GM18498 (cell line): ENCODE measurements at regions not wholly inside any gene's neighbourhood (a gene's known extent, or its start where the extent isn't known, plus 50 kb on each side); places are given as distances from the start of the nearest gene placed in this dataset.
"Not testable (repeated sequence)": the region's sequence is repeated elsewhere in the genome, so short reads cannot be mapped to it uniquely, and the experiment has no call there.

Experiments
- ATAC-seq: cut with Tn5 transposase; IDR thresholded peaks from one replicate; pipeline ENCODE4 v1.9.1; 2021; ENCODE audit warnings: mild to moderate bottlenecking, moderate library complexity; ENCODE audit not compliant: unreplicated experiment

DNA sequence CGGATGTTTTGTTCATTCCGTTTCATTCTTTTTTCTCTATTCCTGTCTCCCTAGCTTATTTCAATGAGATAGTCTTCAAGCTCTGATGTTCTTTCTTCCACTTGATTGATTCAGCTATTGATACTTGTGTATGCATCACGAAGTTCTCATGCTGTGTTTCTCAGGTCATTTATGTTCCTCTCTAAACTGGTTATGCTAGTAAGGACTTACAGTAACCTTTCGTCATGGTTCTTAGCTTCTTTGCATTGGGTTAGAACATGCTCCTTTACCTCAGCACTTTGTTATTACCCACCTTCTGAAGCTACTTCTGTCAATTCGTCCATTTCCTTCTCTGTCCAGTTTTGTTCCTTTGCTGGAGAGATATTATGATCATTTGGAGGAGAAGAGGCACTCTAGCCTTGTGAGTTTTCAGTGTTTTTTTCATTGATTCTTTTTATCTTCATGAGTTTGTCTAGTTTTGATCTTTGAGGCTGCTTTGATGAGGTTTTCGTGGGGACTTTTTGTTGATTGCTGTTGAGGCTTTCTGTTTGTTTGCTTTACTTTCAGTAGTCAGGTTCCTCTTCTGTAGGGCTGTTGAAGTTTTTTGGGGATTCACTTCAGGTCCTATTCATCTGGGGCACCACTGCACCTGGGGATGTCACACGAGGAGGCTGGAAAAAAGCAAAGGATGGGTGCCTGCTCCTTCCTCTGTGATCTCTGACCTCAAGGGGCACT, 496.9 kb upstream of the LRRC7 start:
- ATAC-seq: no peak

DNA sequence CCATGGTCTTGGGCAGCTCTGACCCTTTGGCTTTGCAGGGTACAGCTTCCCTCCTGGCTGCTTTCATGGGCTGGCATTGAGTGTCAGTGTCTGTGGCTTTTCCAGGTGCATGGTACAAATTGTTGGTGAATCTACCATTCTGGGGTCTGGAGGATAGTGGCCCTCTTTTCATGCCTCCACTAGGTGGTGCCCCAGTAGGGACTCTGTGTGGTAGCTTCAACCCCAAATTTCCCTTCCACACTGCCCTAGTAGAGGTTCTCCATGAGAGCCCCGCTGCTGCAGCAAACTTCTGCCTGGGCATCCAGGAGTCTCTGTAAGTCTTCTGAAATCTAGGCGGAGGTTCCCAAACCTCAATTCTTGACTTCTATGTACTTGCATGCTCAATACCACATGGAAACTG, 494.5 kb upstream of the LRRC7 start:
- no peak for ATAC-seq

DNA sequence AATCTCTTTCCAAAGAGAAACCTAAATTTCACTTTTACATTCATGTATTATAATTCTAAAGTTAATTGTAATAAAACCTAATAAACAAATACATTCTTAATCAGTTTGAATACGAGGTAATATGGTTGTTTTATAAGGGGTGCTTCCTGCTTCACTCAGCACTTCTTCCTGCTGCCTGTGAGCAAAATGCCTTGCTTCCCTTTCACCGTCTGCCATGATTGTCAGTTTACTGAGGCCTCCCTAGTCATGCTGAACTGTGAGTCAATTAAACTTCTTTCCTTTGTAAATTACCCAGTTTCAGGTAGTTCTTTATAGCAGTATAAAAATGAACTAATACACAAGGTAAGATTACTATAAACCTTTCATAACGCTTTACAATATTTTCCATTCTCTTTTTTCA, 491.1 kb upstream of the LRRC7 start:
- ATAC-seq: no peak

DNA sequence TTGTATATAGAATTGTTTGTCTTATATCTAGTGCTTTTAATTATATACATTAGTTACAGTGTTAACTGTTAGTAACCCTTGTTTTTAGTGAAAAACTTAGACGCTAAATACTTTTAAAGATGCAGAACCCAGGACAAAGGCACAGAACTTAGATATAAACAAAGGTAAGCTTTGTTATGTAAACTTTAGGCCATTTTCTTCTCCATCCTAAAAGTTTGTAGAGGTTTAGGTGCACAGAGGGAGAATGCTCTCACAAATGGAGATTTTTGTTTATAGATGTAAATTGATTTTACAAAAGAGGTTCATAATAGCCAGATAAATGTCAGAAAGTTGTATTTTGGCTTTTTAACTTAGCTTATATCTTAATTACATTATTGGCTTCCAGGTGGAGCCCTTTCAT, 490.5 kb upstream of the LRRC7 start:
- ATAC-seq: no peak

DNA sequence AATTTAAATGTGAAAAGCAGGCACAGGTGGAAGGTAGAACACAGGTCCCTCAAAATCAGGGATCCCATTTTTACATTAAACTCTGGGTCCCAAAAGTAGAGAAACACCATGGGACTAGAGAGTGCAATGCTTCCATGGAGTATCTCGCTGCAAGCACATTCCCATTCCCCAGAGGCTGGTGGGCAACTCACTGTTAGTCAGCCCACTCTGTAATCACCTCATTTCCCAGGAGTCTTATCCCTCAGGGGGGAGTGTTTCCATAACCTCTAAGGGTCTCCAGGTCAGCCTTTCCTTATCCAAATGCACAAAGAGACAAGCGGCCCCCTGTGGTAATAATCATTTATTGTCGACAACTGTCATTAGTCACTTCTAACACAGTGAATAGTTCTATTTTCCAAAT, 490.1 kb upstream of the LRRC7 start:
- no peak for ATAC-seq

DNA sequence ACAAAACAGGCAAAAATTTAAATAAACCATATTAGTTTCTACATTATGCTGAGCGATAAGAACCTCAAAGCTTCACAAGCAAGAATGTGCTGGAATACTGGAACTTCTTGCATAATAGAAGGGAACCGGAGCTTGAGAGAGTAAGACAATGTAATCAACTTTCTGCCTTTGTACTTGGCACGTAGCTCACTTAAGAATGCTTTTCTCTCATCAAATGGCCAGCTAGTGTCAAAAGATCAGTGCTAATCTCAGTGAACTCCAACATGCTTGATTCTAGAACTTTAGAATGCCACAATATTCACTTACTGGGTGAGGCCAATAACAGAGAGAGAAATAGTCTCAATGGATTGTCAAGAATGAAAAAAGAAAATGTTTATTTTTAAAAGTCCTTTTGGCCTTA, 486.1 kb upstream of the LRRC7 start:
- ATAC-seq: no peak

DNA sequence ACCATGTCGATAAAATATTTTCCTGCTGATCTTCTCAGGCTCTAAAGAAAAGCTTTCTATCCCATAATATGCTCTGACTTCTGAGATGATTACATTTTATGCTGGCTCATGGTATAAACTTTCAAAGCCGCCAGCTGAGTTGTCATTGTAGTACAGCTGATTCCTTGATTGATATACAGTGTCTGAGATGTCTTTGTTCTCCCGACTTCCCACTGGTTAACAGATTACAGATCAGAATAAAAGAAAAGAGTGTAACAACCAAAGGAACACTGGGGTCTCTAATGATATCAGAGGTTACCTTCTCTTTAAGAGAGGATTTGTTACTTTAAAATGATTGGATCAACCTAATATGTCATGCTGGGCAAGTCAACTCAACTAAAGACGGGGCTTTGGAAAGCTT, 485.4 kb upstream of the LRRC7 start:
- no peak for ATAC-seq

DNA sequence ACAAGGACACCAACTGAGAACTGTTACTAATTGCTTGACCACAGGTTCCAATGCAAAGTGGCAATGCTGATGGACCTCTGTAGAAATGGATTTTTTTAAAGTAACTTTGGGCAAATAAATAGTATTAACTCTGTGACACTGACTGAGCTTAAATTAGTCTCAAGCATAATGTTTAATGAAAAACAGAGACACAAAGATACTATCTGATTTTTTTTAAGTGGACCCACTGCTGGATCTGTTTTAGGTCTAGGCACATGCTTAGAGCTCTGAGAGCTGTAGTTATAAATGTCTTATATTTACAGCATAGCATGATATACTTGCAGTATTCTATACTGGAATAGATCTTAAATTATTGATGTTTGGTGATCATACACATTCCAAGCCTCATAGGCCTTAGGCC, 481.6 kb upstream of the LRRC7 start:
- no peak for ATAC-seq

DNA sequence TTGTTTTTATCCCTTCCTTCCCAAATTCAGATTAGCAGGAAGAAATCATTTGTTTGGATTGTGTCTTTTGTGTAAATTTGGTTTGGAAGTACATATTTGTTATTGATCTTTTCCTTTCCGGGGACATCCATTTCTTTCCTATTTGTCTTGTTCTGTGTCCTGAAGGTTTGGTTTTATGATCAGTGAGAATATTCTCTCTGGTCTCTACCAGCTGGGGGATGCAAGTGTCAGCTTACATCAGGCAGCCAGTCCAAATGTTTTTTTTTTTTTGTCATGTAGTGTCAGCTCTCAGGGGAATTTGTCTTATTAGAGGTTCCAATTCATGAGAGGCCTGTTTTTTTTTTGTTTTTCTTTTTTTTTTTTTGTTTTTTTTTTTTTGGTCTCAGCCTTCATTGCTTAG, 479.2 kb upstream of the LRRC7 start:
- ATAC-seq: no peak

DNA sequence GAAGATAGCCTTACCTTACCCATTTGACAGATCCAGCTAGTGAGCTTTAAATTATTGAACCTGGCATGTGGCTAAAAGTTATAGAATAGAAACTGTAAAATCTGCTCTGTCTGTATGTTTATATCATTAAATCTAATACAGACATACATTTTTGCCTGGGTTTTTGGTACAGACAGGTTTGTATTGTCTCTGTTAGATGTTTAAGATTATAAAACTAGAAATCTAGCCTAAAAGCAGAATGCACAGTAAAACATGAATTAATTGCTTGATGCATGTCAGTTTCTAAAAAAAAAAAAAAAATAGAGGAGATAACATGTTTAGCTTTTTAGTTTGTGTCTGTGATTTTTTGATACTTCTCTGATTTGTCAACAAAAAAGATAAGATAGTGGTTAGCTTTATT, 477.6 kb upstream of the LRRC7 start:
- ATAC-seq: no peak

DNA sequence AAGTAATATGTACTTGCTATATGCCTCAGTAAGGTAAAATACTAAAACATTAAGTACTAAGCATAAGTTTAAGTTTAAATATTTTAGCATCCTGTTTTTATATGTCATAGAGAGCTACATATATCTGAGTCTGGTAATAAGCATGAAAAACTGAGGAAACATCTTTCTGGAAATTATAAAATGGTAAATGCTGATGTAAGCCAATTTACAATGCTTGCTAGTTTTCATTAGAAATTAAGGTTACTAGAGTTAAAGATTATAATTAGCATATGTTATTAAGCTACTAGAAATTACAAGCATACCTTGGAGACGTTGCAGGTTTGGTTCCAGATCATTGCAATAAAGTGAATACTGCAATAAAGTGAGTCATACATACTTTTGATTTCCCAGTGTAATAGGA, 477.0 kb upstream of the LRRC7 start:
- no peak for ATAC-seq

DNA sequence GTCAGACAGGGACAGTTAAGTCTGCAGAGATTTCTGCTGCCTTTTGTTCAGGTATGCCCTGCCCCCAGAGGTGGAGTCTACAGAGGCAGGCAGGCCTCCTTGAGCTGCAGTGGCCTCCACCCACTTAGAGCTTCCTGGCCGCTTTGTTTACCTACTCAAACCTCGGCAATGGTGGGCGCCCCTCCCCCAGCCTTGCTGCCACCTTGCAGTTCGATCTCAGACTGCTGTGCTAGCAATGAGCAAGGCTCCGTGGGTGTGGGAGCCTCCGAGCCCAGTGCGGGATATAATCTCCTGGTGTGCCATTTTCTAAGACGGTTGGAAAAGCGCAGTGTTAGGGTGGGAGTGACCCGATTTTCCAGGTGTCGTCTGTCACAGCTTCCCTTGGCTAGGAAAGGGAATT, 465.7 kb upstream of the LRRC7 start:
- ATAC-seq: not testable (repeated sequence)

DNA sequence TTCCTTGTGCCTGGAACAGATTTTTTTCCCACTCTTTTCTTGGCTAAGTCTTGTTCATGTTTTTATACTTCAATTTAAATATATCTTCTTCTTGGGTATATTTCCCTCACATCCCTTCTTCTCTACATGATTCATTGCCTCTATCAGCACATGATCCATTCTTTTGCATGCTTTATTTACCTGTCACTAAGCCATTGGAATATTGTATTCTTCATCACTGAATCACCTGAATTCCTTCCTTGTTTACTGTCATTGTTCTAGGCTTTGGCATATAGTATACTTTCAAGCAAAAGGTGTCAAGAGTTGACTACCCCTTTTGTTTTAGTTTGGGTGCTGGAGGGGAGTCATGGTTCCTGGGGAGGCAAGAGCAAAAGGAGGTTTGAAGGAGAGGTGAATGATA, 464.5 kb upstream of the LRRC7 start:
- ATAC-seq: no peak

DNA sequence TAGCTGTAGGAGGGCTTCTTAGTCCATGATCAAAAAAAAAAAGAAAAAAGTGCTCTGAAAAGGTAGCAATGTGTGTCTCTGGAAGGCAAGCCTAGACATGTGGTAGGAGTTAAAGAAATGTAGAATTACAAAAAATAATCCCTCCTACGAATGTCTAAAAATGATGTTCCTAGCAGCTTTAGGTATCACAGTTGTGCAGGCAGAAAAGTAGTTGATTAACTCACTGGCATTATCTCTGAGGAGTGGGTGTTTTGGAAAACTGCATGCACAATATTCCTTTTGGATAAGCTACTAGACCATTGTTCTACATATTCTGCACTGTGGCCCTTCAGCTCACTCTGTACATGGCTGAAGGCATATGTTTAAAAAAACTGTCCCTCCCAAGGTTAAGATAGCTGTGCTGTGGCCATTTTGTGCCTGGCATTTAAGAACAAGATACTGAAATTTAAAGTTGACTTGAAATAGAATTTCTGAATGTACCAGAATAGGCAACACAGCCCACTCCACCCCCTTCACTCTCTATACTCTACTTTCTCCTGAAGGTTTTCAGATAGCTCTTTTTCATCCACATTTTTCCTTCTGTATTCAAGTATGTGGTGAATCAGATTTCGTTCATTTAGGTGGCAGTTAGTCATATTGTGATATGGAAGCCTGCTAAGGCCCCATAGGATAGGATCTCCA, 463.9 kb upstream of the LRRC7 start:
- no peak for ATAC-seq

DNA sequence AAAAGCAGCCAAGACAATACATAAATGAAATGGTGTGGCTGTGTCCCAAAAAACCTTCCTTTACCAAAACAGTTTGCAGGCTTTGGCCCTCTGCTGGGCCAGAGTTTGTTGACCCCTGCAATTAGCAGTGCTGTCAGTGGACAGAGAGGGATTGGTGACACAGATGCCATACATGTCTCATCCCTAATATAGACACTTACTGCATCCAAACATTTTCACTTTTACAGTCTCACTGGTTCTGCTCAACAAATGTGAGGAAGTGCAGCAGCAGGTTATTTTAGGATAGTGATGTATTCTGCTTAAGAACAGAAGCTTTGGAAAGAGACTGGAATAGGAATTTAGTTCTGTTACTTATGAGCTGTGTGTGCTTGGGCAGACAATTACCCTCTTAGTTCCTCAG, 462.8 kb upstream of the LRRC7 start:
- ATAC-seq: no peak

DNA sequence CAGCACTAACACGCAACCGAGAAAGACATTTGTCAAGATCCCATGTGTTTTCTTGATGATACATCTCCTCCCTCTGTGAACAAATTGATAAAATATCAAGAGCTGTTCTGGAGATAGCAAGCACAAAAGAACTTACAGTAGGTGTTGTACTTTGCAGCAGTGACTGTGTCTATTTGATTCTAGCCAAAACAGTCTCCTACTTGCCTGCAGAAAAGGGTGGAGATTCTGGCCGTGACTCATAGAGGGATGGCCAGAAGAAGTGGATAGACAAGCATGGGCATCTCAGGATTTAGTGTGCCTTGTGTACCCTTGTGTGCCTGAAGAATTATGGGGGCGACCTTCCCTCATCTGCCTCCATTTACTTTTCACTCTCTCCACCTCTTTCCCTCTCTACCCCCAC, 458.4 kb upstream of the LRRC7 start:
- ATAC-seq: no peak

DNA sequence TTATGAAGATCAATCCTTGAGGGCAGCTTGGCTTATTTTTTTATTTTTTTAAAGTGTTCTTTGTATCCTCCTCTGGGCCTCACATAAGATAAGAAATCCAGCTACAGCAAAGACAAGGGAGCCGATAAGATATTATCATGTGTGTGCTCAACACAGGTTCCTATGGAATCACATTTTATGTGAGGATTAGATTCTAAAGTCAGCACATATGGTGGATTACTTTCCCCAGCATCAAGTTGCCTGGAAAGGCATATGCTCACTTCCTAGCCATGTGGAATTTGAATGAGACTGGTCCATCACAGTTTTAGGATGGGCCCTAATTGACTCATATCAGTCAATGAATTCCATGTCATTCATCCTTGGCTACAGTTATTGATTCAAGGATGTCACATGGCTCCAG, 456.9 kb upstream of the LRRC7 start:
- ATAC-seq: no peak

DNA sequence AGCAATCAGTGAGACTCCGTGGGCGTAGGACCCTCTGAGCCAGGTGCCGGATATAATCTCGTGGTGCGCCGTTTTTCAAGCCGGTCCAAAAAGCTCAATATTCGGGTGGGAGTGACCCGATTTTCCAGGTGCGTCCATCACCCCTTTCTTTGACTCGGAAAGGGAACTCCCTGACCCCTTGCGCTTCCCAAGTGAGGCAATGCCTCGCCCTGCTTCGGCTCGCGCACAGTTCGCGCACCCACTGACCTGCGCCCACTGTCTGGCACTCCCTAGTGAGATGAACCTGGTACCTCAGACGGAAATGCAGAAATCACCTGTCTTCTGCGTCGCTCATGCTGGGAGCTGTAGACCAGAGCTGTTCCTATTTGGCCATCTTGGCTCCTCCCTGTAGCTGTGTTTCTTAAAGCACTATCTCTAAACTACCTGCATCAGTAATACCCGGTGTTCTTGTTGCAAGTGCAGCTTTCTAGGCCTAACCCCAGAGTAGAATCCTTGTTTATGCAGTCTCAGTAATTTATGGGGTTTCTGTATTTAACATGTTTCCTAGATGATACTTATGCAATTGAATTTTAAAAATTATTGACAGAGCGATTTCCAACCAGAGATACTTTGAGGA, 447.5 kb upstream of the LRRC7 start:
- not testable (repeated sequence) for ATAC-seq

DNA sequence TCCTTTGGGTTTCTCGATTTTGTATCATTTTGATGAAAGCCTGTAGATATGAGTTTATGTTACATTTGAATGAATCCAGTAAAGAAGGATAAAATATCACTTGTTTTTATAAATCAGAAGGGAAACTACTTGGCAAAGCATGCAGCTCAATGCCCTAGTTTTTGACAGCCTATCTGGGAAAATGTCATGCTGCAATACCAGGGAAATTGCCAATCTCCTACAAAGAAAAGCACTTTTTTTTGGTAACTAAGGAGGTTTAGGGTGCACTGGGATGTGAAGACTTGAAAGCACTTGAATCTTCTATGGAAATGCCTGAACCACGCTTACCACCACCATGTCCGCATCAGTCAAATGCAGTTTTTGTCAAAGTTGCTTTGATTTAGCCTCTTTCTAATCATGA, 446.9 kb upstream of the LRRC7 start:
- no peak for ATAC-seq

DNA sequence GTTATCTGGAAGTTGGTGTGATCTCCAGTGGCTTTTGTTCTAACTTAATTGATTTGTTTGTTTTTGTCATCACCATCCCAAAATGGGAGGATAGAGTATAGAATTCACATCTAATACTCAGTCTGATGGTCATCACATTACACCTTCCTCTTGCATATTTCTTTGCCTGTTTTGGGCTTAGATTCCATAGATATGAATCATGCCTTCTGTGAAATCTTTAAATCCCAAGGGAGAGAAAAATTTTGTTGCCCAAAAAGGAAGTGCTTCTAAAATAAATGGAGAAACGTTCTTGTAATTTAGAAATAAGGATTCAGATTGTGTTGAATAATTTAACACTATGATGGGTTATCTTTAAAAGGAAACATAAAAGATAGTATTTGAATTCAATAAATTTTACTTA, 446.0 kb upstream of the LRRC7 start:
- ATAC-seq: no peak

DNA sequence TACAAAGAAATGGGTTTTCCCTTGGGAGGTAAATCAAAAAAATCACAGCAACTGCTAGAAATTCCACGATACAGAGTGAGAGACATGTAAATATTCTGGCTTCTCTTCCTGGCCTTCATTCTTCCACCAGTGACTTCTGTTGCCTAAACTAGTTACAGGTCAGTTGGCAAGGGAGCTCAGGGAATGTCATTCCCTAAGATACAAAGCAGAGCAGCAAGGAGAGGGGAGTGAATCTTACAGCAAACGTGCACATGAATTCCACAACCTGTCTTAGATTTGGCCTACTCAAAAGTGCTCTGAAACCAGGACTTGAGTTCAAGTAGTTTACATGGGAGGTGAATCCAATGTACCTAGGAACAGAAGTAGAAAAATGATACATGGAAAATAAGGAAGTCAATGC, 445.3 kb upstream of the LRRC7 start:
- ATAC-seq: no peak

DNA sequence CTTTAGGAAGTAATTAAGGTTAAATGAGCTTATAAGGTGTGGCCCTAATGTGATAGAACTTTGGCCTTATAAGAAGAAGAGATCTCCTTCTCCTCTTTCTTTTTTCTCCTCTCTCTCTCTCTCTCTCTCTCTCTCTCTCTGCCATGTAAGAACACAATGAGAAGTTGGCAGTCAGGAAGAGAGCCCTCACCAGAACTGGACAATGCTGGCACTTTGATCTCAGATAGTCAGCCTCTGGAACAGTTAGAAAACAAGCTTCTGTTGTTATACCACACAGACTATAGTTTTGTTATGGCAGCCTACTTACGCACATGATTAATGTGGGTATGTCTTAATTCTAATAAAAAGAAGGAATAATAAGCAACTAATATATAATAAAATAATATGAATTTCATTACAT, 444.2 kb upstream of the LRRC7 start:
- no peak for ATAC-seq

DNA sequence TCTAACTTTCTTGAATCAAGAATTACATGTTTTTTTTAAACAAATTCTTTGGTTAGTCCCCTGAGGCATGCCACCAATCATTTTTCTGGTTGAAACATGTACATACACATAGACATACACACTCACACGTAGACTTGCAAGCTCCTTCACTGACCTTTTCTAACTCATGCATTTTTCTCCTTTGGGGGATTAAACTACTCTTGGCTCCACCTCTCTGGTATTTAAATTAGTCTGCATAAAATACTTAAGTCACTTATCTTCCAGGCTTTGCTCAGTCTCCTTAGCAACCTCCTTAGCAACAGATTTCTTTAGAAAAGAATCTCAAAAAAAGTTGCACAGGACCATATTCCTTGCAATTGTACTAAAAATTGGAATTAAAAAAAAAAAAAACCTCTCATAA, 440.9 kb upstream of the LRRC7 start:
- no peak for ATAC-seq
